Fibroblast of the aortic adventitia (primary cell): ENCODE measurements at regions not wholly inside any gene's neighbourhood (a gene's known extent, or its start where the extent isn't known, plus 50 kb on each side); places are given as distances from the start of the nearest gene placed in this dataset. TPM values are rescaled to one million over a fixed set of nuclear protein-coding genes. Genes with fewer than 3 reads are reported as not detected.

Experiments
- small RNA-seq: library from RNA; depleted of rRNA; stranded (forward); fragments of <200 nt; gene quantifications from one replicate; pipeline ENCODE3, GENCODE V24; 2012

Small RNA genes lying in the stretch of these regions (small RNA-seq; reads per million reads assigned to genes)
- not detected for gene AC017007.1
- not detected for gene RF00019
